BLaER1 (cell line): ENCODE measurements at regions not wholly inside any gene's neighbourhood (a gene's known extent, or its start where the extent isn't known, plus 50 kb on each side); places are given as distances from the start of the nearest gene placed in this dataset.

ENCODE experiments used
- H3K27ac ChIP-seq: shearing (Covaris generic); formaldehyde crosslinking; 2 replicates; pipeline ENCODE4 v1.8.1; 2022
- H3K27me3 ChIP-seq: shearing (Covaris generic); formaldehyde crosslinking; 2 replicates; pipeline ENCODE4 v1.8.1; 2022
- H3K36me3 ChIP-seq: shearing (Covaris generic); formaldehyde crosslinking; 2 replicates; pipeline ENCODE4 v1.8.1; 2022
- H3K4me1 ChIP-seq: shearing (Covaris generic); formaldehyde crosslinking; 2 replicates; pipeline ENCODE4 v1.8.1; 2022
- H3K4me2 ChIP-seq: shearing (Covaris generic); formaldehyde crosslinking; 2 replicates; pipeline ENCODE4 v1.8.1; 2022
- H3K4me3 ChIP-seq: shearing (Covaris generic); formaldehyde crosslinking; 2 replicates; pipeline ENCODE4 v1.8.1; 2022
- H3K9ac ChIP-seq: shearing (Covaris generic); formaldehyde crosslinking; 2 replicates; pipeline ENCODE4 v1.8.1; 2022
- H3K9me3 ChIP-seq: shearing (Covaris generic); formaldehyde crosslinking; 2 replicates; pipeline ENCODE4 v1.8.1; 2022
- H4K20me1 ChIP-seq: shearing (Covaris generic); formaldehyde crosslinking; 2 replicates; pipeline ENCODE4 v1.8.1; 2022
- Cebpa-rat ChIP-seq: shearing (Covaris generic); IDR thresholded peaks from 2 replicates; pipeline ENCODE4 v1.8.1; 2022

DNA sequence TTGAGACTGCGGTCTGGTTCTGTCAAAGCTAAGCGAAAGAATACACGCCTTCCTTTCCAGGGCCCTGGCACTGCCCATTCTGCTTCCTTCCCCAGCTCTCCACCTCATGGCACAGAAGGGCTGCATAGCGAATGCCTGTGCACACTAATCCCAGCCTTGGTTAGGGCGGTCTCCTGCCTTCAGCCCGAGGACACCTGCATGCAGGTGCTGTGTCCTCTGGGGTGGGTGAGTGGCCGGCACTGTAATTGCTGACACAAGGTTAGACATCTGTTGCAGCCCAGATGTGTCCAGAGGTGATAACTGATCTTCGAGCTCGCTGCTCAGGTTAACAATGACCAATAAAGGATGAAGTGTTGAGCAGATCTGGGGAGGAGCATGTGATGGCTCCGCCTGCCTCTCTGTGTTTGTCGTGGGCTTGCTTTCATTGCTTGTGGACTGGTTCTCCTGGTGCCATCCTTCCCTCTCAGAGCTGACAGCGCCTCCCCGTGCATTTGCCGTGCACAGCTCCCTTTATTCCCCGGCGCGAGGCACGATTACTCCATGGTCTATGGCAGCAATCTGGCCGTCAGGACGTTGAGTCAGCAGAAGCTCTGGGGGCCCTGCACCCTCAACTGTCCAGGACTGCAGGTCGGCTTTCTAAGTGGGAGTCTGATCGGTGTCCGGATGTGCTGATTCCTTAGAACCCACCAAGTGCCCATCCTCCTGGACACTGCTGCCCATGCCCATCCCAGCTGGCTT is 1088.2 kb downstream of the BRD1 start:
- H4K20me1 ChIP-seq = peaks cover 46% of the 10 kb centered on the region
- no peak overlapping the region for H3K4me2 ChIP-seq
- TF ChIP-seq Cebpa-rat = no peak
- H3K9me3 ChIP-seq = no peaks in the 10 kb centered on the region
- H3K9ac ChIP-seq = no peak overlapping the region
- 0 out of 2 replicates have a peak, but pooled peaks cover 8% of the 10 kb centered on the region for H3K4me1 ChIP-seq
- no peak overlapping the region for H3K4me3 ChIP-seq
- no peaks in the 10 kb centered on the region; the same call in 1 of the 2 replicates for H3K36me3 ChIP-seq
- no peaks in the 10 kb centered on the region for H3K27me3 ChIP-seq
- no peak overlapping the region for H3K27ac ChIP-seq

DNA sequence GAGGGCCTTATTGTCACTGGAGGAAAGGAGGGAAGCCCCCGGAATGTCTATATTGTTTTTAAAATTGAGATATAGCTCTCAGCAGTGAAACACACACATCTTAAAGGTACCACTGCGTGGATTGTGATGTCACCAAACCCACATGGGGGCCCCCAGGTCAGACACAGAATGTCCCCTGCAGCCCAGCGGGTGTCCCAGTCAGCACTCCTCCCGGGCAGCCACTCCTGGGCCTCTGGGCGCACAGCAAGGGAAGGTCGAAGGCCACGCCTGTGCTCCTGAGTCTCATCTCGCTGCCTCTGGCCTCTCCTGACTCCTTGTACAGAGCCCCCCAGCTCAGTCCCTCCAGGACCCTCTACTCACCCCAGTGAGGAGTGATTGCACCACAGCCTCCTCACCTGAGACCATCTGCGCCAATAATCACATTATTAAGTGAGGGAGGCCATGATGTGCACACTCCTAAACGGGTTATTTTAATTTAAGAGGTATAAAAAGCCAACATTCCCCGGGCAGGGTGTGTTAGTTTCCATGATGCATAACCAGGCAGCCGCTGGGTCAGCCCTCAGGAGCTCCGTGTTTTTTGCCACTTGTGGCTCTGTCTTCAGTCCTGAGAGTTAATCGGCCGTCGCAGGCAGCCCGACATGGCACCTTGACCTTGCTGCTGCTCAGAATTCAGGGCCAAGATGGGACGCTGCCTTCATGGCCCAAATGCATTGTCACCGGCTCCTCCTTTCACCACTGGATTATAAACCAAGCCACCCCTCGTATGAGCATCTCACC is 1089.3 kb downstream of the BRD1 start:
- Histone ChIP-seq H4K20me1 (peaks cover 35% of the 10 kb centered on the region), H3K4me1 (0 out of 2 replicates have a peak, but pooled peaks cover 8% of the 10 kb centered on the region), H3K9ac (no peak overlapping the region), H3K4me2 (no peak overlapping the region), H3K36me3 (no peaks in the 10 kb centered on the region; the same call in 1 of the 2 replicates), H3K27ac (no peak overlapping the region), H3K27me3 (no peaks in the 10 kb centered on the region), H3K4me3 (no peak overlapping the region), H3K9me3 (no peaks in the 10 kb centered on the region)
- TF ChIP-seq Cebpa-rat = no peak

DNA sequence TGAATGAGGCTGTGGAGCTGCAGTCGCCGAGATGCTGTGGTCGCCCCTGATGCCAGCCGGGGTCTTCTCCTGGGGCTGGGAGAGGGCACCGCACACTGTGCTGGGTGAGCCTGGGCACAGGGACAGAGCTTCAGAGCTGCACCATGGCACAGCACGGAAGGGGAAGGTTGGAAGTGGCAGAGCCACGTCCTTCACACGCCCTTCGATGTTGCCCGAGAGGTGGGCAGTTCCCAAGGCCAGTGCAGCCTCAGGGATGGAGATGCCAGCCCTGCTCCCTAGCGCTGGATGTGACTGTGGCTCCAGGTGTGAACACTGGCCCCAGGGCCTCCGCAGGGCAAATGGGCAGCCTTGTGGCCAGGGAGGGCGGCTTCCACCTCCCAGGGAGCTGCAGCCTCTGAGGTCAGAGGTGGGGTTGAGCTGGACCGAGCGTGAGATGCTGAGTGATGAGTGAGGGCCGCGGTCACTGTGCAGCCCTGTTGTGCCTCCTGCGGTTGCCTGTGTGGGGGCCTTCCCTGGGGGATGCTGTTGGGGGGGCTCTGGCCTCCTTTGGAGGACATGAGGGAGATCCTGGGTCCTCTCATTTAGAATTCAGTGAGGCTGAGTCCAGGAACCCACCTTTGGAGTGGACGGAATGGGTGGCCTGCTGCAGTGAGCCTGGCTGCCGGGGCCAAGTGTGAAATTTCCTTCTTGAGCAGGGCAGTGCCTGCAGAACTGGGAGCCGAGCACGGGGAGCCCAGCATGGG is 1090.0 kb downstream of the BRD1 start:
- Histone ChIP-seq H3K9ac (no peak overlapping the region), H3K27ac (no peak overlapping the region), H3K27me3 (no peaks in the 10 kb centered on the region), H3K9me3 (no peaks in the 10 kb centered on the region), H3K36me3 (no peaks in the 10 kb centered on the region; the same call in 1 of the 2 replicates), H3K4me2 (no peak overlapping the region), H3K4me1 (0 out of 2 replicates have a peak, but pooled peaks cover under 1% of the 10 kb centered on the region), H3K4me3 (no peak overlapping the region), H4K20me1 (peaks cover 27% of the 10 kb centered on the region)
- no peak for TF ChIP-seq Cebpa-rat

DNA sequence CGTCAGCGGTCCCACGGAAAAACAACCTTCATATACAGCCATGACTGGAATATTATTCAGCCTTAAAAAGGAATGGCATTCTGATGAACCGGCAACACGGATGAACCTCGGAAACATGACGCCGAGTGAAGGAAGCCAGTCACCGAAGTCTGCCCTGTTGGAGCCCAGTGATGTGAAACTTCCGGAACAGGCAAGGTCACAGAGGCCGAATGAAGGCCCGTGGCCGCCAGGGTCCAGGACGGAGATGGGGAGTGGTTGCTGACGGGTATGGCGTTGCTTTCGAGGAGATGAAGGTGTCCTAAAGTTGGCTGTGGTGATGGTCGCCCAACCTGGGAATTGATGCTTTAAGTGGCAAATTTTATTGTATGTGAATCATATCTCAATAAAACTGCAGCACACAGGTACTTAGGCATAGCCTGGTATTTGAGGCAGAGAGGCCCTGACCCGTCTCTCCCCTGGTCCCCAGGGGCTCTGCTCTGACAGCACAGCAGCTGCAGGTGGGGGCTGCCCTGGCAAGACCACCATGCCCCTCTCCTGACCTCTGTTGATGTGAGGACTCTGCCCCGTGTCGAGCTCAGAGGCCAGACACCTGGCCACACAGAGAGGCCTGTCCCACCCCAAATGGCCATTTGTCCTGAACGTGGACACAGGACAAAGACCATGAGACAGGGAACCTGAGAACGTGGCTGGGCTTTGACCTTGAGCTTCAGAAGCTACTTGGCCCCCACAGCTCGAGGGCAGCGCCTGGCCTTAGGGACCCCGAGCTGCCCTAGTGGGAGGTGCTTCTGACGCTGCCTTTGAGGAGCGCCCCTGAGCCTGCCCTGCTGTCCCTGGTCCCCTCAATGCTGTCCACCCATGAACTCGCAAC is 1090.8 kb downstream of the BRD1 start:
- no peaks in the 10 kb centered on the region; the same call in 1 of the 2 replicates for H3K36me3 ChIP-seq
- no peak overlapping the region for H3K4me2 ChIP-seq
- H3K9me3 ChIP-seq = no peaks in the 10 kb centered on the region
- no peaks in the 10 kb centered on the region for H3K27me3 ChIP-seq
- no peak overlapping the region for H3K4me3 ChIP-seq
- TF ChIP-seq Cebpa-rat = no peak
- H3K9ac ChIP-seq = no peak overlapping the region
- no peaks in the 10 kb centered on the region for H3K4me1 ChIP-seq
- H4K20me1 ChIP-seq = peaks cover 25% of the 10 kb centered on the region
- no peak overlapping the region for H3K27ac ChIP-seq

DNA sequence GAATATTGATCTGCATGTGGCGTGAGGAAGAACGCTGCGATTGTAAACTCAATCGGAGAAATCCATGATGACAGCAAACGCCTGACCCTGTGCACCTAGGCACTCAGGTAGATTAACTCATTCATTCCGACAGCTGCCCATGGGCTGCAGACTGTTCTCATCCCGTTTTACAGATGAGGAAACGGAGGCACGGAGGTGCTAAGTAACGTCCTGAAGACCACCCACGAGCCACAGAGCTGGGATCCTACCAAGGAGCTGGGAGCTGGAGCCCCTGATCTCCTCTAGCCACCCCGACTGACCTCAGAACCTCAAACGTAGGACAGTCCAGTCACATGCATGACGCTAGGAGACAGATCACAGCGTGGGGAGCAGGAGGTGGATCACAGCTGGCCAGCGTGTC is 1092.7 kb downstream of the BRD1 start:
- H3K27me3 ChIP-seq = no peaks in the 10 kb centered on the region

DNA sequence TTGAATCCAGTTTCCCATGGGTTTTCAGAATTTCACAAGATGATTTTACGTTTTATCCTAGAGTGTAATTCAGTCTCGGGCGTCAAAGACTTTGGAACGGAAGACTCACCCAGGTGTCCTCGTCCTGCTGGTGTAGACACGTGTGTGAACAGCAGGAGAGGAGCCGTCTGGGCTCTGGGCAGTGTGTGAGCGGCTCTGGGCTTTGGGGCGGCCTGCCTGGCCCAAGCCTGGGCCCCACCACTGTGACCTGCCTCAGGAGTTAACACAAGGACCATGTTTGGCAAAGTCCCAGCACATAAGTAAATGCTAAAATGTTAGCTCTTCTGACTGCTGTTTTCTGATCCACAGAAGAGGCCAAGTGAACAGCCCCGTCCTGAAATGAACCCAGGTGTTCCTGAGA is 1093.3 kb downstream of the BRD1 start:
- Histone ChIP-seq H3K27me3 (no peaks in the 10 kb centered on the region), H3K9me3 (no peaks in the 10 kb centered on the region), H3K4me1 (no peaks in the 10 kb centered on the region), H3K27ac (no peak overlapping the region), H3K9ac (no peak overlapping the region), H3K4me2 (no peak overlapping the region), H3K4me3 (no peak overlapping the region), H4K20me1 (peaks cover 15% of the 10 kb centered on the region), H3K36me3 (no peaks in the 10 kb centered on the region; the same call in 1 of the 2 replicates)
- no peak for TF ChIP-seq Cebpa-rat

More for the DNA sequence above, 1092.7 kb downstream of the BRD1 start:
- no peak overlapping the region for H3K4me2 ChIP-seq
- H3K4me3 ChIP-seq = no peak overlapping the region
- no peak overlapping the region for H3K27ac ChIP-seq
- H4K20me1 ChIP-seq = peaks cover 21% of the 10 kb centered on the region
- H3K36me3 ChIP-seq = no peaks in the 10 kb centered on the region; the same call in 1 of the 2 replicates
- H3K4me1 ChIP-seq = no peaks in the 10 kb centered on the region
- H3K9me3 ChIP-seq = no peaks in the 10 kb centered on the region
- no peak for TF ChIP-seq Cebpa-rat
- no peak overlapping the region for H3K9ac ChIP-seq

DNA sequence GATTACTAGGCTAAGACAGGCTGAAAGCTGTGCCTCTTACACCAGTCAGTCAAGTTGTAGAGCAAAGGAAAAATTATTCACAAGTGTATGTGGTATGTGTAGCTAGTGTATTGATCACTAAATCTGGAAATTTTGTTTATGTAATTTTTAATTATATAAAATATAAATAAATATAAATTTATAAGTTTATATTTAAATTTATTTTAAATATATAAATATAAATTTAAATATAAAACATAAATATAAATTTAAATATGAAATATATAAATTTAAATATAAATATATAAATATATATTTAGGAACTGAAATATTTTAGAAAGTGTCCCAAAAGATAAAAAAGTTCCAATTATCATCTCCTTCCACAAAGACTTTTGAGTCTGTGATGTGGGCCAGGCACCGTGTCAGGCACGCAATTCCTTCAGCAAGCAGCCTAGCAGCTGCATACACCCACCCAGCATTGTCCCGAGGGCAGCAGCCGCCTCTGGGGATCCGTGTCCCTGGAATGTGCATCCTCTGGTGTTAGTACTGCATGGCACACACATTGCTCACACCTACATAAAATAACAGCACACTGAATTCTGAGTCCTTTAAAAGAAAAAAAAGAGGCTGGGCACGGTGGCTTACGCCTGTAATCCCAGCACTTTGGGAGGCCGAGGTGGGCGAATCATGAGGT is 1098.0 kb downstream of the BRD1 start:
- Histone ChIP-seq H3K27me3 (no peaks in the 10 kb centered on the region), H3K9me3 (peaks cover 20% of the 10 kb centered on the region), H3K4me3 (no peak overlapping the region), H3K36me3 (no peaks in the 10 kb centered on the region; the same call in 1 of the 2 replicates), H4K20me1 (no peaks in the 10 kb centered on the region), H3K27ac (no peak overlapping the region), H3K4me2 (no peak overlapping the region), H3K9ac (no peak overlapping the region), H3K4me1 (no peaks in the 10 kb centered on the region)
- no peak for TF ChIP-seq Cebpa-rat

DNA sequence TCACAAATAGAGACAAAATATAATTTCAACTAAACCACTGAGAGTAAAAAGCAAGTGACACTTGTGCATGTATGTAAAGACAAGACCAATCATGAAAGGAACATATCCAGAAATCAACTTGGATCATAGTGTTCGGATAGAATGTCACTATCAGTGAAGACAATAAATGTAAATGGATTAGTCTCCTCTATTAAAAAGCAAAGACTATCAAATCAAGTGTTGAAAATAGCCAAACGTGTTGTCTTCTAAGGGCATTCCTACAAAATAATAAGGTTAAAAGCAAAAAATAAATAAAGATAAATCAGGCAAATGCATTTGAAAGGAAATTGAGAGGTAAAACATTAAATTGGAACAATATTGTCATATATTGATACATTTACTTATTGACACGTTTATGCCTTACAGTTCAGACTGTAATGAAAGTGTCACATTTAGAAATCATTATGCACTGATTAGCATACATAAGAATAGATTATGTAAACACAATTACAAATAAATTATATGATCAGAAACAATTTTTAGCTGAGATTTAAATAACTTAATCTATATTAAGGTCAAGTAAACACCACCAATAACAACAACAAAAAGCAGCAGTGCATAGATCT is 1100.1 kb downstream of the BRD1 start:
- Histone ChIP-seq H3K4me1 (no peaks in the 10 kb centered on the region), H3K9me3 (peaks cover 20% of the 10 kb centered on the region), H4K20me1 (no peaks in the 10 kb centered on the region; the same call in 1 of the 2 replicates), H3K4me2 (no peak overlapping the region), H3K27me3 (no peaks in the 10 kb centered on the region), H3K4me3 (no peak overlapping the region), H3K27ac (no peak overlapping the region), H3K9ac (no peak overlapping the region), H3K36me3 (no peaks in the 10 kb centered on the region; the same call in 1 of the 2 replicates)
- no peak for TF ChIP-seq Cebpa-rat
